HG03103 (cell line): ENCODE measurements at regions not wholly inside any gene's neighbourhood (a gene's known extent, or its start where the extent isn't known, plus 50 kb on each side); places are given as distances from the start of the nearest gene placed in this dataset.

Source experiments
- ATAC-seq: cut with Tn5 transposase; IDR thresholded peaks from one replicate; pipeline ENCODE4 v1.9.1; 2021; ENCODE audit warnings: low read depth; ENCODE audit not compliant: unreplicated experiment

GRCh38 chr1:201761178-201761577 is 67.8 kb upstream of the IPO9 start:
- ATAC-seq = no peak

- ATAC-seq = no peak
Observed at GRCh38 chr1:201761871-201762270, 67.1 kb upstream of the IPO9 start.

GRCh38 chr1:201762381-201762780 is 66.6 kb upstream of the IPO9 start:
- no peak for ATAC-seq

- no peak for ATAC-seq
Observed at GRCh38 chr1:201763455-201764140, 65.4 kb upstream of the IPO9 start.

- ATAC-seq = no peak
Observed at GRCh38 chr1:201764166-201764565, 64.8 kb upstream of the IPO9 start.

GRCh38 chr1:201764579-201764978 is 64.4 kb upstream of the IPO9 start:
- ATAC-seq = no peak

- no peak for ATAC-seq
Observed at GRCh38 chr1:201766131-201766866, 62.7 kb upstream of the IPO9 start.

GRCh38 chr1:201767339-201767738 is 61.6 kb upstream of the IPO9 start:
- ATAC-seq = no peak

GRCh38 chr1:201769072-201769471 is 59.9 kb upstream of the IPO9 start:
- ATAC-seq = no peak

GRCh38 chr1:201769966-201770365 is 59.0 kb upstream of the IPO9 start:
- ATAC-seq = no peak

- no peak for ATAC-seq
Observed at GRCh38 chr1:201771466-201771865, 57.5 kb upstream of the IPO9 start.

- no peak for ATAC-seq
Observed at GRCh38 chr1:201772178-201772577, 56.8 kb upstream of the IPO9 start.

GRCh38 chr1:201773764-201774163 is 55.2 kb upstream of the IPO9 start:
- ATAC-seq = no peak

GRCh38 chr1:201774224-201774982 is 54.6 kb upstream of the IPO9 start:
- ATAC-seq = no peak

- no peak for ATAC-seq
Observed at GRCh38 chr1:201774983-201775344, 54.0 kb upstream of the IPO9 start.

GRCh38 chr1:201775380-201775779 is 53.6 kb upstream of the IPO9 start:
- ATAC-seq = no peak

GRCh38 chr1:201778279-201779065 is 50.5 kb upstream of the IPO9 start:
- no peak for ATAC-seq
